ENCODE measurements at regions not wholly inside any gene's neighbourhood (a gene's known extent, or its start where the extent isn't known, plus 50 kb on each side); places are given as distances from the start of the nearest gene placed in this dataset.
"Not testable (repeated sequence)": the region's sequence is repeated elsewhere in the genome, so short reads cannot be mapped to it uniquely, and the experiment has no call there.

DNA sequence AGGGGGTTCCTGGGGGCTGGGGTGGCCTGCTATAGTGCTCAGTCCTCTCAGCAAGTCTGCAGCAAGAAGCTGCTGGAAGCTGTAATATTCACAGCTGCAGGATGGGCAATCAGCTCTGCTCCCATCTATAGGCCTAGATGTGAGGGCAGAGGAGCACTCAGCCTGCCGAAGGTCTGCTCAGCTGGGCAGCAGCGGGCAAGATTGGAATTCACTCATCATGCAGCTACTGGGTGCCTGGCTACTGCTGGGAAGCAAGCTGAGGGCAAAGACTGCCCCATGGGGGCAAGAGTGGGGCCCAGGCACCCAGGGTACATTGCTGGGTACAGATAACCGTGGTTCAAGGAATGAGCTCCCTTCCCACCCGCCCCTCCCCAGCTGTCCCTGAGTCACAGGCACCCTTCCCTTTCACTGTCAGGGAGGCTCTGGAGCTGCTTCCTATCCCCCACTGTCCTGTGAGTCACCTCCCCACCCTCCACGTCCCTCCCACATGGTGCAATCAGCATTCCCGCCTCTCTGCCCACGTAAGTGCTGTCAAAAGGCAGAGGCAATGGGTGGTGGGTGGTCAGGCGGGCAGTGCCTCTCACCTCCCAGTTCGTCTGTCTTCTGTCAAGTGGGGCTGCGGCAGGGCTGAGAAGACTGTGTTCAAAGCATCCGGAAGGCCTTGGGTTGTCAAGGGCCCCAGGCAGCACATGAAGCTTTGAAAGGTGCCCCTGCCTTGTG, 169.2 kb downstream of the TRIM43 start:
- no peak for ATAC-seq (replicated peaks)
- no peaks in the 10 kb centered on the region for H3K4me1 Mint-ChIP-seq
- H3K27ac Mint-ChIP-seq, result no peak overlapping the region
- no peaks in the 10 kb centered on the region for H3K9me3 Mint-ChIP-seq
- H3K36me3 Mint-ChIP-seq (ENCODE audit: low read depth), result no peaks in the 10 kb centered on the region
- no peaks in the 10 kb centered on the region for H3K27me3 Mint-ChIP-seq
- no peak overlapping the region for H3K4me3 Mint-ChIP-seq

DNA sequence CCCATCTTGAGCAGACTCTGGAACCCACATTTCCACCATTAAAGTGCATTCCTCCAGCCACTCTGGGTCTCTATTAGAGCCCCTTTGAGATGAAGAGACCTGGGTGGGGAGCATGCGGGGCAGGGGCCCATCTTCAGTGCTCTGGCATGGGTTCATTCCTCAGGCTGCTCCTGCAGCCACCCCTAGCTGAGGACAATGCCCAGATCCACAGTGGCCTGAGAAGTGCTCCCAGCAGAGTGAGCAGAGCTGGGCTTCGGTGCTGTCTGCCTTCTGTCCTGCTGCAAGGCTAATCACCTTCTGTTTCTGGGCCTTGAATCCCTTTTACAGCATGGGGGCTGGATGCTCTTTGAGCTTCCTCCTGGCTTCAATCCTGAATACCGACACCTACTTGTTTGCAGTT, 169.8 kb downstream of the TRIM43 start:
- Mint-ChIP-seq H3K27me3 (no peaks in the 10 kb centered on the region), H3K4me3 (no peak overlapping the region), H3K36me3 (ENCODE audit: low read depth) (no peaks in the 10 kb centered on the region), H3K9me3 (no peaks in the 10 kb centered on the region), H3K27ac (no peak overlapping the region), H3K4me1 (no peaks in the 10 kb centered on the region)
- no peak for ATAC-seq (replicated peaks)

DNA sequence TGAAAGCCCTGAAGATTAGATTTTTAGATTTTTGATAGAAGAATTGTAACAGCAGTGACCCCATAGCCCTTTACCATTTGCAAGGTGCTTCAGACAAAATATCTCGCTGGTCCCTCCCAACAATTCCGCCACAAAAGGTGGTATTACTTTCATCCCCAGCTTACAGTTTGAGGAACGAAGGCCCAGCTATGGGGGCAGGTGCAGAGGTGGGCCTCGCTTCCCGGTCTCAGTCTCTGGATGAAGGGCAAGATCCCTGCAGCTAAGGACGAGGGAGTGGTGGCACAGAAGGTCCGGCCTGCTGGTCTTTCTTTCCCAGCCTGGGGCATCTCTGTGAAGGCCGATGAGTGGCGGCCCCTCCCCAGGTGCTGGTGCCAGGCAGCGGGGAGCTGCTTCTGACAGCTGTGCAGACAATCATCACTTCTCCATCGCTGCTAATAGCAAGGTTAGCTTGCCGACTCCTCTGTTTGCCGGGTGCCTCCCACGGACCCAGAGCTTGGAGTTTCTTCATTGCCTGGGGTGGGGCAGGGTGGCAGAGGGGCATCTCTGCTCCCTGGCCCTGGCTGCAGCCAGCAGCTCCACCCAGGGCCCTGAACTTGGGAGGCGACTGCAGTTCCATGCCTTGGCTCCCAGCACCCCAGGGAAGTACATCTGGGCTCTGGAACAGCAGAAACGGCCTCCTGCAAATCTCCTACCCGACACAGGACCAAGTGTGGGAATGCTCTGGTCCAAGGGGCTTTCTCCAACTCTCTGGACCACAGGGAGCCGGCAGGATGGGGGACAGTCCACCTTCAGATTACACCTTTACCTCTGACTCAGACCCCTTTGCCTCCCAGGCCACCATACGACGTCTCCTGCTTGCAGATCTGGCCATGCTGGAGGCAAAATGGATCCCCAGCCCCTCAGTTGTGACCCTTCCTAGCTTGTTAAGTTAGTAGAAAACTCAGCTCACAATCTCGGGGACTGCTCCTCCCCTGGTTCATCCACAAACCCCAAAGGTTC, 170.5 kb downstream of the TRIM43 start:
- not testable (repeated sequence) for ATAC-seq (replicated peaks); H3K9me3 Mint-ChIP-seq; H3K27ac Mint-ChIP-seq; H3K27me3 Mint-ChIP-seq; H3K4me3 Mint-ChIP-seq; H3K4me1 Mint-ChIP-seq; H3K36me3 Mint-ChIP-seq (ENCODE audit: low read depth)

DNA sequence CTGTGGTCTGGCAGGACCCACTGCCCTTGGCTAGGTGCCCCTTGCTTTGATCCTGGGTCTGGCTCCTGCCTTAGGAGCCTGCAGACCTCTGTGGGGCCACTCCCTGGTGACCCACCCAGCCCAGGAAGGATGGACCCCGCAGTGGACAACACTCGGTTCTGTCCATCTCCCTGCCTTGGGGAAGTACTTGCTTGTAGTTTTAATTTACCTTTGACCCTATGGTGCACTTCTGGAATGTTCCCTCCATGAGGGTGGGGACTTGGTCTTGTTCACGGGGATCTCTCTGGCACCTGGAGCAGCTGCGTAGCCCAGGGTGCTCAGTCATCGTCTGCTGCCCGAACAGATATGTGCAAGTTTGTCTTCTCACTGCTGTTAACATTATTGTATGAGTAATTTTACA, 171.3 kb downstream of the TRIM43 start:
- not testable (repeated sequence) for H3K27me3 Mint-ChIP-seq; H3K9me3 Mint-ChIP-seq; H3K4me3 Mint-ChIP-seq; ATAC-seq (replicated peaks); H3K27ac Mint-ChIP-seq; H3K36me3 Mint-ChIP-seq (ENCODE audit: low read depth); H3K4me1 Mint-ChIP-seq

DNA sequence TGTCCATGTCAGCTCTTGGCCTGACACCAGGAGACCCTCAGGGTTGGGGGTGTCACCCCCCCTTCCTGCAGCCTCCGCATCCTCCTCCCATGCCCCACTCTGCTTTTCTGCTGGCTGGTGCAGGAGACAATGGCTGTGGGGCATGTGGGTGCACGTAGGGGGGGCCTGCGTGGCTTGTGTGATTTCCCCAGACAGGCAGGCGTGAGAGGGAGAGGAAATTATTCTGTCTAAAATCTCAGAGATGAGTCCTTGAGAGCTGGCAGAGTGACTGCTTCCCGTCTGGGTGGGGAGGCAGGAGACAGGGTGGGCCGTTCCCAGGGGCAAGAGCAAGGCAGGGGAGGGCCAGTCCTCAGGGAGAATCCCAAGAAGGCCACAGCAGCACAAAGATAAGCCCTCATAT, 173.2 kb downstream of the TRIM43 start:
- H3K4me1 Mint-ChIP-seq; ATAC-seq (replicated peaks); H3K27me3 Mint-ChIP-seq; H3K9me3 Mint-ChIP-seq; H3K36me3 Mint-ChIP-seq (ENCODE audit: low read depth); H3K27ac Mint-ChIP-seq; H3K4me3 Mint-ChIP-seq: not testable (repeated sequence)

DNA sequence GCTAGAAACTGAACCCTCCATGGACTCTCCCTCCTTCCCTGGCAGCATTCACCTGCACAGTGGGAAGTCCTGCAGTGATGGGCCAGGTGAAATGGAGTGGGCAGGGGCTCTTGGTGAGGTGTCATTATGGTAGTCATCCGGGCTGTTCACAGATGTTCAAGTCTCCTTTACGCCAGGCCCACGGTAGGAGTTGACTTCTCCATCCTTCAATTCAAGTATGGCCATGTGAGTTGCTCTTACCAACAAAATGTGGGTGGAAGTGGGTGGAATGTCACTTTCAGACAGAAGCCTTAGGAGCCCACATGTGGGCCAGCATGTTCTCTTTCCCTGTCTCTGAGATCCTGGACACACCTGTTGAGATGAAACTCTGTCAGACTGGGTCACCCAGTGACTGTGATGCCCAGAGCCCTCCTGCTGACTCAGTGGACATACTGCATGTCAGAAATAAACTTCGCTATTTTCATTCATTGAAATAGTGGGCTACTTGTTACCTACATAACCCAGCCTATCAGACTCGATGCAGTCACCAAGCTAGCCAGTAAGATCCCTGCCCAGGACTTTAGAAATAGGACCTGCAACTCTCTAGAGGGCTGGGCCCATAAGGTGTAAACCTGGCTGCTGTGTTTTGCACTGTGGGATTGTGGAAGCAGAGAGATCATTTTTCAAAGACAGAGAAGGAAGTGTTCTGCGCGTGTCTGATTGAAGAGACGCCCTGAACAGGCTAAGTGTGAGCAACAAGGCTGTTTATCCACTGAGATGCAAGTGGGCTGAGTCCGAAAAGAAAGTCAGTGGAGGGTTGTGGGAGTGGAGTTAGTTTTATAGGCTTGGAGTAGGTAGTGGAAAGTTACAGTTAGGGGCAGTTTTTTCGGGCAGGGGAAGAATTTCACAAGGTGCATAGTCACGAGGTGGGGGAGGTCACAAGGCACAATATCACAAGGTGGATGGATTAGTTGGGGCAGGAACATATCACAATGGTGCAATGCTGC, 174.4 kb downstream of the TRIM43 start:
- not testable (repeated sequence) for H3K9me3 Mint-ChIP-seq

DNA sequence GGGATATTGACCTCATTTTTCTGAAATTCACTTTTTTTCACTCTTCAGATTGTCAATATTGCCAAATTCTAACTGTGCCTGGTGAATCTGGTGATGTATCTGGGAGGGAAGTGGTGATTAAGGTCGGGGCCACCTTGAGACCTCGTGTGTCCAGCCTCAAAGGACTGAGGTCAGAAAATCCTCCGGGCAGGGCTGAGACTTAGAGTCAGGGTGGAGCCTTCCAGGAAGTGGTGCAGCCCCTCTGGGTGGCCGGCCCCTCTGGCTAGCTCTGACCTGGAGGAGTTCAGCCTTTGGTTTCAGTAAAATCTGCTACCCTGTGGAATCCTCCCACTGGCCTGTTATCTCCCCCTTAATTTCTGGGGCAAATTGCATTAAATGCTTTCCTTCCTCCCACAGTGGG, 175.7 kb downstream of the TRIM43 start:
- H3K4me3 Mint-ChIP-seq; H3K4me1 Mint-ChIP-seq; H3K27me3 Mint-ChIP-seq; ATAC-seq (replicated peaks); H3K36me3 Mint-ChIP-seq (ENCODE audit: low read depth); H3K9me3 Mint-ChIP-seq; H3K27ac Mint-ChIP-seq: not testable (repeated sequence)

More for the DNA sequence above, 174.4 kb downstream of the TRIM43 start:
- H3K36me3 Mint-ChIP-seq (ENCODE audit: low read depth); ATAC-seq (replicated peaks); H3K4me1 Mint-ChIP-seq; H3K27me3 Mint-ChIP-seq; H3K27ac Mint-ChIP-seq; H3K4me3 Mint-ChIP-seq: not testable (repeated sequence)

DNA sequence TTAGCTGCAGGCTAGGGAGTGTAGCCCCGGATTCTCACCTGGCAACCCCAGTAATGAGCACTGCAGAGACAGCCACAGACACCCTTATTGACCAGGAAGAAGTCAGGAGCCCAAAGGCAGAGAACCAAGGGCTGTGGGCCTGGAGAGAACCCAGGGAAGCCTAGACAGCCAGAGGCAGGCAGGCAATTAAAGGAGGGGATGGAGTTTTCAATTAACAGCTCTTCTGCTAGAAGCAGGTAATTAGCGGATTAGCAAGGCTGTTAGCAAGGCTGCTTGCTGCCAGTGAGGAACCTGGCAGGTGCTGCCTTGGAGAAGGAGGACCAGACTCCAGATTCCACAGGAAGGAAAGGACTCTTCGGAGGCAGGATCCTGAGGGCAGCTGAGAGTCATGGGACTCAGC, 176.1 kb downstream of the TRIM43 start:
- not testable (repeated sequence) for H3K4me1 Mint-ChIP-seq; H3K9me3 Mint-ChIP-seq; H3K27me3 Mint-ChIP-seq; ATAC-seq (replicated peaks); H3K36me3 Mint-ChIP-seq (ENCODE audit: low read depth); H3K4me3 Mint-ChIP-seq; H3K27ac Mint-ChIP-seq

DNA sequence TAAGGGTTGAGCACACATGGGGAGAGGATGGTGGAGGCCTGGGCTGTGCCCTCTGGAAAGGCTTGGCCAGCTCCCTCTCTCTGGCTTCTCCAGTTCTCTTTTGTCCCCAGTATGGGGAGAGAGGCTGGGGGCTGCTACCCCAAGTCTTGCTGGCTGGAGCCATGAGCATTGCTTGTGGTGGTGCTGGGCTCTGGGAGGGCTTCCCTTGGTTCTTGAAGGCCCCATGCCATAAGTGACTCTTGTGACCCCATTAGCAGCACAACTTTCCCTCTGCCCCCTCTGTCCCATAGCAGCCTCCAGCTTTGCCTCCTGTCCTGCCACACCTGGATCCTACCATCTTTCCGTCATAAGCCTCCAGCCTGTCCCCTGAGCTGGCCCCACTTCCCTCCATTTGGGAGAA, 177.5 kb downstream of the TRIM43 start:
- H3K4me3 Mint-ChIP-seq; H3K27me3 Mint-ChIP-seq; ATAC-seq (replicated peaks); H3K36me3 Mint-ChIP-seq (ENCODE audit: low read depth); H3K9me3 Mint-ChIP-seq; H3K4me1 Mint-ChIP-seq; H3K27ac Mint-ChIP-seq: not testable (repeated sequence)

DNA sequence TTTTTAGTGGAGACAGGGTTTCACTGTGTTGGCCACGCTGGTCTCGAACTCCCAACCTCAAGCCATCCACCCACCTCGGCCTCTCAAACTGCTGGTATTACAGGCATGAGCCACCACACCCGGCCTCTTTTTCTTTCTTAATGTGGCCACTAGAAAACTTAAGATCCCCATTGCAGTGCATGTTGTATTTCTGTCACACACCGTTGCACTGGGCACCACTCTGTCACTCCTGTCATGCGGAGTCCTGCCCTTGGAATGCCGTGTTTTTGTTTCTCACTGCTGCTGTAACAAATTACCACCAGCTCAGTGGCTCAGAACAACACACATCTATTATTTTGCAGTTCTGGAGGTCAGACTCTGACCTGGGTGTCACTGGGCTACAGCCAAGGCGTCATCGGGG, 178.9 kb downstream of the TRIM43 start:
- not testable (repeated sequence) for H3K27ac Mint-ChIP-seq; H3K9me3 Mint-ChIP-seq; H3K4me1 Mint-ChIP-seq; H3K4me3 Mint-ChIP-seq; ATAC-seq (replicated peaks); H3K27me3 Mint-ChIP-seq; H3K36me3 Mint-ChIP-seq (ENCODE audit: low read depth)

DNA sequence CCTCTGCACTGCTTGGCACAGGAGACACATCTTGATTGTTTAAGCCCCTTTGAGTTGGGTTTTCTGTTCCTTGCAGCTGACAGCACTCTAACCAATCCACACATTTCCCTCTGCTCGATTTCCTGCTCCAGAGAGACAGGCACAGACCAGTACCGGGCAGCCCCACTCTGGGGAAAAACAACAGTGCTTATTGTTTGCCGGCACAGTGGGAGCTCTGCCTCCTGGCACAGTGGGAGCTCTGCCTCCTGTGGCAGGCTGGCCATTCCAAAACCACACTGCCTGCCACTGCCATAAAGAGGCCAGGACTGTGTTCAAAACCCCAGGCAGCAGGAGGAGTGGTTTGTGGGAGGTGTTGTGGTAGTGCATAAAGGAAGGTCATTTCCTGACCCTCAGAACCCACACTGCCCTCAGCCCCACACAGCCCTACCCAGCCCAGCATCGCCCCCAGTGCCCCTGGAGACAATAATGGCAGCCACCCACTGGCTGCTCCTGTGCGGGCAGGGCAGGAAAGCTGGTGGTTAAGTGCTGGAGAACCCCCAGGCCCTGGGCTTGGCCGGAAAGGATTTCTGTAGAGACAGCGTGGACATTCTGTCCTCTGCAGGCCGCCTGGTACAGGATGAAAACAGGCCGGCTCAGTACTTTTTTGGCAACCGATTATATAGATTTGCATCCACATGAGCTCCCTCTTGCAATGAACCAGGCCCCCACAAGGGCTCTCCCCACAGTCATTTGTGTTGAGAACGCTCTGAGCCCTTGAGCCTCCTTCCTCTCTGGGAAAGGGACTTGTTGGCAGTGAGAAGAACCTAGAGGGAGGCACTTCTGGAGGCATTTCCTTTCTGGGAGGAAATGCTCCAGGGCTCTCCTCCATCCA, 182.8 kb downstream of the TRIM43 start:
- H3K27ac Mint-ChIP-seq; H3K9me3 Mint-ChIP-seq; H3K36me3 Mint-ChIP-seq (ENCODE audit: low read depth); H3K4me3 Mint-ChIP-seq; H3K4me1 Mint-ChIP-seq; H3K27me3 Mint-ChIP-seq: not testable (repeated sequence)
- ATAC-seq (replicated peaks), result peak; percentile 3

DNA sequence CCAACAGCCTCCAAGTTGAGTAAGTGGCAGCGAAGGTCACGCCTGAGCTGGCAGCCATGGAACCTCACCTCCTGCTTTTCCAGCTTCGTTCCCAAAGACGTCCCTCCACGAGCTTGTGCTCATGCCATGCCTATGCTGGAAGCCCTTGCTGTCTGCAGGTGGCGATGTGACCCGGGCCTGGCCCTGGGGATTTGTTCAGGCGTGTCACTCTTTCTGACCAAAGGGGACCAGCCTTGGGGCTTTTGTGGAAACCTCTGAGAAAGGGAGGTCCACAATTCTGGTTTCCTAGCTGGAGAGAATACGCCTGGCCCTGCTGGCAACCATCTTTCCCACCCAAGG, 183.4 kb downstream of the TRIM43 start:
- H3K27ac Mint-ChIP-seq; H3K27me3 Mint-ChIP-seq; H3K4me1 Mint-ChIP-seq; H3K9me3 Mint-ChIP-seq; ATAC-seq (replicated peaks); H3K4me3 Mint-ChIP-seq; H3K36me3 Mint-ChIP-seq (ENCODE audit: low read depth): not testable (repeated sequence)
